ENCODE measurements at regions not wholly inside any gene's neighbourhood (a gene's known extent, or its start where the extent isn't known, plus 50 kb on each side); places are given as distances from the start of the nearest gene placed in this dataset.

GRCh38 chr3:161555320-161555719, 58.7 kb downstream of the OTOL1 start:
- TF ChIP-seq USF2 (IDR thresholded peaks at IDR 0.05) (no peak), JUN (IDR thresholded peaks at IDR 0.05) (no peak), RAD21 (conservative IDR thresholded peaks at IDR 0.05 in 1 of 2, IDR thresholded peaks at IDR 0.05 in 1 of 2) (no peak), CBX2 (IDR thresholded peaks at IDR 0.05; ENCODE audit: borderline replicate concordance, low read depth) (no peak), HMGXB4 (CRISPR knock-in tag; IDR thresholded peaks at IDR 0.05; ENCODE audit: borderline replicate concordance) (no peak), ZFP36 (IDR thresholded peaks at IDR 0.05; ENCODE audit: borderline replicate concordance, partially characterized antibody) (no peak), MAZ (IDR thresholded peaks at IDR 0.05; ENCODE audit: borderline replicate concordance, low read depth, low read length) (no peak), HOXB13 (CRISPR knock-in tag; IDR thresholded peaks at IDR 0.05; ENCODE audit: low read depth) (no peak)
- Histone ChIP-seq H3K4me2 (no peak overlapping the region), H3K4me3 (no peak overlapping the region), H3K27ac (no peak overlapping the region), H3K9me3 (no peaks in the 10 kb centered on the region), H3K4me1 (no peaks in the 10 kb centered on the region)
- CTCF ChIA-PET = no interaction called here
- 62% methylated on average over 3 of the region's 3 CpGs for WGBS (ENCODE audit: missing lambda C conversion rate)
- POLR2A ChIA-PET = no interaction called here
- DNase-seq (ENCODE audit: low read depth in 1 of 2, low spot score in 1 of 2) (no peak), FAIRE-seq (no peak), ATAC-seq (no peak)

GRCh38 chr3:161556533-161556932, 59.9 kb downstream of the OTOL1 start:
- 44% methylated on average over 3 of the region's 3 CpGs for WGBS (ENCODE audit: missing lambda C conversion rate)
- no peak overlapping the region for H3K4me2 ChIP-seq
- no peak for FAIRE-seq
- H3K4me1 ChIP-seq = no peaks in the 10 kb centered on the region
- no peak for DNase-seq (ENCODE audit: low read depth in 1 of 2, low spot score in 1 of 2)
- no peak for ATAC-seq
- POLR2A ChIA-PET = no interaction called here
- CTCF ChIA-PET = interaction anchor here (0.6 to 1.5 kb wide), 2 partner anchors 12 to 231 kb away, joined by 3 read pairs; no protein-coding TSS in a partner anchor
- no peaks in the 10 kb centered on the region for H3K9me3 ChIP-seq
- no peak for TF ChIP-seq HMGXB4 (CRISPR knock-in tag; IDR thresholded peaks at IDR 0.05; ENCODE audit: borderline replicate concordance)
- no peak for TF ChIP-seq RCOR1 (IDR thresholded peaks at IDR 0.05; ENCODE audit: low read depth, low read length)
- TF ChIP-seq USF2 (IDR thresholded peaks at IDR 0.05) = no peak
- no peak for TF ChIP-seq FOXS1 (CRISPR knock-in tag; IDR thresholded peaks at IDR 0.05)
- TF ChIP-seq PHF8 (IDR thresholded peaks at IDR 0.05; ENCODE audit: borderline replicate concordance, low read depth) = no peak
- no peak for TF ChIP-seq PBX3 (IDR thresholded peaks at IDR 0.05)
- TF ChIP-seq EHMT2 (IDR thresholded peaks at IDR 0.05; ENCODE audit: low read depth) = no peak
- no peak for TF ChIP-seq MYC (IDR thresholded peaks at IDR 0.05; ENCODE audit: borderline replicate concordance, low read length)
- no peak for TF ChIP-seq REST (IDR thresholded peaks at IDR 0.05)
- no peak for TF ChIP-seq KDM1A (IDR thresholded peaks at IDR 0.05; ENCODE audit: low read depth)
- TF ChIP-seq RAD21 (conservative IDR thresholded peaks at IDR 0.05 in 1 of 2, IDR thresholded peaks at IDR 0.05 in 1 of 2) = no peak
- TF ChIP-seq RFX5 (IDR thresholded peaks at IDR 0.05) = no peak
- TF ChIP-seq BCL3 (IDR thresholded peaks at IDR 0.05) = no peak
- TF ChIP-seq SMC3 (IDR thresholded peaks at IDR 0.05) = no peak
- no peak for TF ChIP-seq NR3C1 (IDR thresholded peaks at IDR 0.05)
- no peak for TF ChIP-seq ZSCAN20 (CRISPR knock-in tag; IDR thresholded peaks at IDR 0.05)
- no peak for TF ChIP-seq JUNB (IDR thresholded peaks at IDR 0.05)
- TF ChIP-seq TP53 (CRISPR knock-in tag; IDR thresholded peaks at IDR 0.05) = no peak
- no peak overlapping the region for H3K4me3 ChIP-seq
- H3K27ac ChIP-seq = no peak overlapping the region

All from A549 (cell line).